Caco-2 (cell line): ENCODE measurements at regions not wholly inside any gene's neighbourhood (a gene's known extent, or its start where the extent isn't known, plus 50 kb on each side); places are given as distances from the start of the nearest gene placed in this dataset.

ENCODE experiments used
- BruUV-seq: library from RNA; stranded (reverse); fragments of 400-500 nt; replicated peaks from 2 replicates; lab custom pipeline; 2021; lab: Mats Ljungman, UMichigan
- CTCF ChIA-PET: fragments of 300-600 bp; sonication (Branson Sonifier 250); formaldehyde crosslinking; loops from one replicate; lab custom pipeline; 2022; ENCODE audit warnings: antibody characterized with exemption; lab: Charles Lee
- POLR2A ChIA-PET: fragments of 300-600 bp; sonication (Branson Sonifier 250); formaldehyde crosslinking; loops from one replicate; lab custom pipeline; 2022; ENCODE audit warnings: antibody characterized with exemption; lab: Charles Lee
- DNase-seq, 2 experiments: peaks; one replicate each; pipeline versions ENCODE4 v3.0.0 to v3.0.0-alpha.2; 2020 to 2022
- H3K27me3 ChIP-seq: replicated peaks from 2 replicates; pipeline ENCODE4 v1.6.0; 2011; ENCODE audit warnings: low read length; ENCODE audit not compliant: control insufficient read depth, insufficient read depth
- H3K36me3 ChIP-seq: 2 replicates; pipeline ENCODE4 v1.5.1; 2011; ENCODE audit warnings: low read length; ENCODE audit not compliant: control insufficient read depth, insufficient read depth
- H3K4me1 ChIP-seq: fragments of 250-450 bp; sonication (Bioruptor Pico); 2 replicates; pipeline ENCODE4 v1.5.1; 2020; ENCODE audit warnings: mild to moderate bottlenecking
- H3K4me3 ChIP-seq: 2 replicates; pipeline ENCODE4 v1.5.1; 2011; ENCODE audit warnings: low read depth, mild to moderate bottlenecking, control low read depth, low read length
- H3K9me3 ChIP-seq: fragments of 250-450 bp; sonication (Bioruptor Pico); 2 replicates; pipeline ENCODE4 v1.5.1; 2020; ENCODE audit warnings: mild to moderate bottlenecking, moderate library complexity
- H3K27ac Mint-ChIP-seq: one replicate; pipeline ENCODE4 v1.8.0; 2022; ENCODE audit warnings: mixed read lengths; ENCODE audit not compliant: unreplicated experiment
- H3K27me3 Mint-ChIP-seq: one replicate; pipeline ENCODE4 v1.8.0; 2022; ENCODE audit warnings: mixed read lengths; ENCODE audit not compliant: insufficient read depth, unreplicated experiment
- H3K36me3 Mint-ChIP-seq: one replicate; pipeline ENCODE4 v1.8.0; 2022; ENCODE audit warnings: mild to moderate bottlenecking, mixed read lengths; ENCODE audit not compliant: insufficient read depth, unreplicated experiment
- H3K4me1 Mint-ChIP-seq: one replicate; pipeline ENCODE4 v1.8.0; 2022; ENCODE audit warnings: low read depth, mixed read lengths; ENCODE audit not compliant: unreplicated experiment
- H3K4me3 Mint-ChIP-seq: one replicate; pipeline ENCODE4 v1.8.0; 2022; ENCODE audit warnings: mild to moderate bottlenecking, moderate library complexity, mixed read lengths; ENCODE audit not compliant: unreplicated experiment
- H3K9me3 Mint-ChIP-seq: one replicate; pipeline ENCODE4 v1.8.0; 2022; ENCODE audit warnings: mixed read lengths; ENCODE audit not compliant: unreplicated experiment
- intact Hi-C: fragments of 100-400 bp; cut with micrococcal nuclease; formaldehyde crosslinking; loops from one replicate; pipeline ENCODE4 v1.10.0; 2022; ENCODE audit not compliant: unreplicated experiment
- TF ChIP-seq, protein P1 (sequence below), 2 experiments: fragments of 200-600 bp in 1 of 2; IDR thresholded peaks; 1 replicate in 1 of 2; 2 replicates in 1 of 2; pipeline versions ENCODE4 v1.5.1 to v1.8.0; 2011 to 2022; ENCODE audit warnings: antibody characterized with exemption in 1 of 2, control low read depth in 1 of 2, inconsistent platforms in 1 of 2, low read depth in 1 of 2, low read length in 1 of 2, mild to moderate bottlenecking in 1 of 2, moderate library complexity in 1 of 2; ENCODE audit not compliant: insufficient read depth in 1 of 2, severe bottlenecking in 1 of 2, unreplicated experiment in 1 of 2

- POLR2A ChIA-PET = no interaction called here
- Mint-ChIP-seq H3K27ac (no peak overlapping the region), H3K4me3 (no peak overlapping the region), H3K9me3 (no peaks in the 10 kb centered on the region), H3K27me3 (no peaks in the 10 kb centered on the region), H3K36me3 (no peaks in the 10 kb centered on the region), H3K4me1 (no peaks in the 10 kb centered on the region)
- DNase-seq = no peak
- Histone ChIP-seq H3K36me3 (no peaks in the 10 kb centered on the region), H3K9me3 (no peaks in the 10 kb centered on the region), H3K4me3 (no peak overlapping the region), H3K27me3 (no peaks in the 10 kb centered on the region), H3K4me1 (no peaks in the 10 kb centered on the region)
- no TSS peak for BruUV-seq
- CTCF ChIA-PET = interaction anchor here (2.3 kb wide), 1 partner anchor 10 kb away, joined by 8 read pairs; no protein-coding TSS in a partner anchor
- intact Hi-C loops = no loop called here
- TF ChIP-seq, protein P1, sequence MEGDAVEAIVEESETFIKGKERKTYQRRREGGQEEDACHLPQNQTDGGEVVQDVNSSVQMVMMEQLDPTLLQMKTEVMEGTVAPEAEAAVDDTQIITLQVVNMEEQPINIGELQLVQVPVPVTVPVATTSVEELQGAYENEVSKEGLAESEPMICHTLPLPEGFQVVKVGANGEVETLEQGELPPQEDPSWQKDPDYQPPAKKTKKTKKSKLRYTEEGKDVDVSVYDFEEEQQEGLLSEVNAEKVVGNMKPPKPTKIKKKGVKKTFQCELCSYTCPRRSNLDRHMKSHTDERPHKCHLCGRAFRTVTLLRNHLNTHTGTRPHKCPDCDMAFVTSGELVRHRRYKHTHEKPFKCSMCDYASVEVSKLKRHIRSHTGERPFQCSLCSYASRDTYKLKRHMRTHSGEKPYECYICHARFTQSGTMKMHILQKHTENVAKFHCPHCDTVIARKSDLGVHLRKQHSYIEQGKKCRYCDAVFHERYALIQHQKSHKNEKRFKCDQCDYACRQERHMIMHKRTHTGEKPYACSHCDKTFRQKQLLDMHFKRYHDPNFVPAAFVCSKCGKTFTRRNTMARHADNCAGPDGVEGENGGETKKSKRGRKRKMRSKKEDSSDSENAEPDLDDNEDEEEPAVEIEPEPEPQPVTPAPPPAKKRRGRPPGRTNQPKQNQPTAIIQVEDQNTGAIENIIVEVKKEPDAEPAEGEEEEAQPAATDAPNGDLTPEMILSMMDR (IDR thresholded peaks at IDR 0.05; ENCODE audit: insufficient read depth in 1 of 2, low read depth in 1 of 2, low read length in 1 of 2, severe bottlenecking in 1 of 2, unreplicated experiment in 1 of 2) = no peak
These were observed 63.5 kb upstream of the TAF1B start for GRCh38 chr2:9779596-9780264.

DNA sequence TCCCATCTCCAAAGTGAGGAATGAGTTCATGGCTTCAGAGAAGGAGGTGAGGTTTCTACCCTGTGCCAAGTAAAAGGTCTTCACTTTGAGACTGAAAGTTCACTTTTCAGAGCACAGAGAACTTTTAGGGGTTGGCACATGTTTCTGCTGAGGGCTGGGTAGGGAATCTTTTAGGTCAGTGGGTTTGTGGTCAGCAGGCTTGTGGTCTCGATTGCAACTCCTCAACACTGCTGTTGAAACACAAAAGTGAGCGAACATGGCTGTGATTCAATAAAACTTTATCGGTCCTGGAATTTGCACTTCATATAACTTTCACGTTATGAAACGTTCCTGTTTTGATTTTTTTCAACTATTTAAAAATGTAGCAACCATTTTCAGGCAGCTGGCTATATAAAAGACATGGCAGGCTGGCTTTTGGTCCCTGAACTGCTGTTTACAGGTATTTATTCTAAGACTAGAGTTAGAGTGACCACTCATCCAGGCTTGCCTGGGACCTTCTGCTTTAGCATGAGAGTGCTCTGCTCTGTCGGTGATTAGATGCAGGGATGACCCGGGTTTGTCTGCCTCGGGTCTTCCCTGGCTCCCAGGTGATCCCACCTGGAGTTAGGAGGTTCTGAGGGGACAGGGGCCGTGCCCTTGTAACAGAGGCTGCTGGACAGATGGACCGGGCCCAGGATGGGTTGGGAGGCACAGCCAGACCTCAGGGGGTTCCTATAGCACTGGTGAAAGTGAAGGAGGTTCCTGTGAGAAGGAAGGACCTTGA lies 62.7 kb upstream of the TAF1B start:
- Mint-ChIP-seq H3K4me3 (no peak overlapping the region), H3K36me3 (no peaks in the 10 kb centered on the region), H3K4me1 (no peaks in the 10 kb centered on the region), H3K27ac (no peak overlapping the region), H3K9me3 (no peaks in the 10 kb centered on the region), H3K27me3 (no peaks in the 10 kb centered on the region)
- no peaks in the 10 kb centered on the region for H3K9me3 ChIP-seq
- H3K27me3 ChIP-seq = no peaks in the 10 kb centered on the region
- H3K4me3 ChIP-seq = no peak overlapping the region
- CTCF ChIA-PET = no interaction called here
- POLR2A ChIA-PET = no interaction called here
- intact Hi-C loops = no loop called here
- DNase-seq = no peak
- BruUV-seq = no TSS peak
- no peaks in the 10 kb centered on the region for H3K4me1 ChIP-seq
- H3K36me3 ChIP-seq = no peaks in the 10 kb centered on the region
- TF ChIP-seq, protein P1 (IDR thresholded peaks at IDR 0.05; ENCODE audit: insufficient read depth in 1 of 2, low read depth in 1 of 2, low read length in 1 of 2, severe bottlenecking in 1 of 2, unreplicated experiment in 1 of 2) = no peak

DNA sequence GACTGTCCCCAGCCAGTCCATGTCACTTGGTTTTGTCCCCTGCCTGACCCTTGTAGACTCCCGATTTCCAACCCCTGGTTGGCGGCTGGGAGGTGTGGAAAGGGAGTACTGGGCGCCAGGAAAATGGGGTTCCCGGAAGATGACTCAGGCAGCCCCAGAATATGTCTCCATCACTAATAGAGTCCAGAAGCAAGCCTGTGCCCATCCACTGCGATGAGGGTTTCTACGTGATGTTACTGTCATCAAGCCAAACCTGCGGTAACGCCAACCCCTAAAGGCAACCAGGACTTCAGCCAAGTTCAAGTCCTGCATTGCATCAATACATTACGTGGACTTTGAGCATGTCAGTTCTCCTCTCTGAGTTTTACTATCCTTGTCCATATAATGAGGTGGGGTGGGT lies 62.0 kb upstream of the TAF1B start:
- no peaks in the 10 kb centered on the region for H3K36me3 Mint-ChIP-seq
- H3K27me3 ChIP-seq = no peaks in the 10 kb centered on the region
- H3K4me3 Mint-ChIP-seq = no peak overlapping the region
- no peak overlapping the region for H3K27ac Mint-ChIP-seq
- H3K4me3 ChIP-seq = no peak overlapping the region
- H3K27me3 Mint-ChIP-seq = no peaks in the 10 kb centered on the region
- no peaks in the 10 kb centered on the region for H3K4me1 Mint-ChIP-seq
- H3K36me3 ChIP-seq = no peaks in the 10 kb centered on the region
- BruUV-seq = no TSS peak
- TF ChIP-seq, protein P1 (IDR thresholded peaks at IDR 0.05; ENCODE audit: insufficient read depth in 1 of 2, low read depth in 1 of 2, low read length in 1 of 2, severe bottlenecking in 1 of 2, unreplicated experiment in 1 of 2) = no peak
- no peaks in the 10 kb centered on the region for H3K9me3 Mint-ChIP-seq
- no peaks in the 10 kb centered on the region for H3K9me3 ChIP-seq
- 0 out of 2 replicates have a peak, but pooled peaks cover 4% of the 10 kb centered on the region for H3K4me1 ChIP-seq
- ChIA-PET POLR2A (no interaction called here), CTCF (interaction anchor here (0.7 kb wide), 1 partner anchor 681 kb away, joined by 4 read pairs; no protein-coding TSS in a partner anchor)
- no peak for DNase-seq
- intact Hi-C loops = no loop called here
